Right lung (tissue), 2 donors: ENCODE measurements at regions not wholly inside any gene's neighbourhood (a gene's known extent, or its start where the extent isn't known, plus 50 kb on each side); places are given as distances from the start of the nearest gene placed in this dataset.
"Not testable (repeated sequence)": the region's sequence is repeated elsewhere in the genome, so short reads cannot be mapped to it uniquely, and the experiment has no call there.

Source experiments
- DNase-seq, 2 donors: peaks; one replicate each; pipeline ENCODE4 v3.0.0-alpha.2; 2013

DNA sequence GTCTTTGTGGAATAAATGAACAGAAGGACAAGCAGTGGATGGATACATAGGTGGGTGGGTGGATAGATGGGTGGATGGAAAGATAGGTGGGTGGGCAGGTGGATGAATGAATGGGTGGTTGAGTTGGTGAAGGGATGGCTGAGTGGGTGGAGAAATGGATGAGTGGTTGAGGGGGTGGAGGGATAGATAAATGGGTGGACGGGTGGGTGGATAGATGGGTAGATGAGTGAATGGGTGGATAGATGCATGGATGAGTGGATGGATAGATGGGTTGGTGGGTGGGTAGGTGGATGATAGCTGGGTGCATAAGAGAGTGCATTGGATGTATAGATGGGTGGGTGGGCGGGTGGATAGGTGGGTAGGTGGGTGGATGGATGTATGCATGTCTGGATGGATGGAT, 63.5 kb downstream of the UNC93B1 start:
- DNase-seq, result not testable (repeated sequence)

DNA sequence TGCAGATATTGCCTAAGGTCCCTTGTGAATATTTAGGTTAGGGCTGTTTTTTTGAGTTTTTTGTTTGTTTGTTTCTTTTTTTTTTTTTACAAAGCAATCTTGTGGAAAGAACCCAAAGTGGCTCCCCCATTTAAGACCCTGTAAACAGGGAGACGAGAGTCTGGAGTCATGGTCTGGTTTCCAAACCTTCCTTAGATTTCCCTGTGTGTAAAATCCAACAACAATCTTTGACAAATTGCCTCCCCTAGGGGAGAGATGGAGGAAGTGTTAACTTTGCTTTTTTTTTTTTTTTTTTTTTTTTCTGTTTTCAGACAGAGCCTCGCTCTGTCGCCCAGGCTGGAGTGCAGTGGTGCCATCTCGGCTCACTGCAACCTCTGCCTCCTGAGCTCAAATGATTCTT, 64.9 kb downstream of the UNC93B1 start:
- not testable (repeated sequence) for DNase-seq

DNA sequence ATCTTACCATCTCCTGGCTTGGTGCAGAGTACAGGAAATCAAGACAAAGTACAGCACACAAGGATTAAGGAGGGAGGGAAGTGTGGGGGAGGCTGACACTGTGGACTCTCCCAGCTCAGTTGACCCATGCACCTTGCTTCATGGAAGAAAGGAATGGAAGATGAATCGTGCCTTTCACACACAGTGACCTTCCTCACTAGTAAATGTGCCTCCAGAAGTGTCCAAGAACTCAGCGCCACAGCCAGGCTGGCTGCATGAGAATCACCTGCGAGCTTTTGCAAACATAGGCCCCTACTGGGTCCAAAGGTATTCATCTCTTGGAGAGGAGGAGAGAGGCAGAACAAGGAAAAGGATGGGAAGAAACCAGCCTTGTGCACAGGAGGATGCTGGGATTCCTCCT, 65.5 kb downstream of the UNC93B1 start:
- not testable (repeated sequence) for DNase-seq

DNA sequence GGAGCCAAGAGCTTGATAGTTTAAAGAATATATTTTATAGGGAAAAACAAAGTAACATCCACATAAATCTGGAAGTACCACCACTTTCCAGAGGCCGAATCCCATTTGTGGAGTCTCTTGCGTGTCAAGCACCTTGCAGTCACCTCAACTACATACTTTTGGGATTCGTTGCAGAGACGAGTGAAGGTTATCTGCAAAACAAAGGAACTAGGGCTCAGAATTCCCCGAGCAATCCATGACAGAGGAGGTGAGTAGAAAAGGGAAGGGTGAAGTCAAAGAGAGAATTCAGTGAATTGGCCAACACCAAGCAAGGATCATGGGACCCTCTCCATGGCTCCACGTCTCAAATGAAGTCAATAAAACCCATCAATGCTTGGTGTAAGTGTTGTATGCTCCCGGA, 80.3 kb downstream of the UNC93B1 start:
- DNase-seq, result not testable (repeated sequence)

DNA sequence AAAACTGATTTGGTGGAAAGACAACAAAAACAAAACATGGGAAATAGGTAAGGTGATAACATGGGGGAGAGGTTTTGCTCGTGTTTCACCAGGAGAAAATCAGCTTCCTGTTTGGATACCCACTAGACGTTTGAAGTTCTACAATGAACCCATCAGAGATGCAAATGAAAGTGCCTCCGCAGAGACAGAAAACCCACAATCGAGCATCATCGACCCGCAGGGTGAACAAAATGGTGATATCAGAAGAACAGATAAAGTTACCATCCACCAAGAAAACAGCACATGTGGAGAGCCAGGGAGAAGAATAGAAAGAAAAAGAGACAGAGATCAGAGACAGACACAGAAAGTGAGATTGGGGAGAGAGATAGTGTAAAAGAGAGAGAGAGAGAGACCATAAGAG, 83.4 kb downstream of the UNC93B1 start:
- not testable (repeated sequence) for DNase-seq

DNA sequence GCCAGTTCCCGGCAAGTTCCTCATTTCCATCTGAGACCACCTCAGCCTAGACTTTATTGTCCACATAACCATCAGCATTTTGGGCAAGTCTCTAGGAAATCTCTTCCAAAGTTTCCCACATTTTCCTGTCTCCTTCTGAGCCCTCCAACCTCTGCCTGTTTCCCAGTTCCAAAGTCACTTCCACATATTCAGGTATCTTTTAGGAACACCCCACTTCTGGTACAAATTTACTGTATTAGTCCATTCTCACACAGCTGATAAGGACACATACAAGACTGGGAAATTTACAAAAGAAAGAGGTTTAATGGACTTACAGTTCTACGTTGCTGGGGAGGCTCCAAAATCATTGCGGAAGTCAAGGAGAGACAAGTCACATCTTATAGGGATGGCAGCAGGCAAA, 91.7 kb downstream of the UNC93B1 start:
- DNase-seq, result not testable (repeated sequence)

DNA sequence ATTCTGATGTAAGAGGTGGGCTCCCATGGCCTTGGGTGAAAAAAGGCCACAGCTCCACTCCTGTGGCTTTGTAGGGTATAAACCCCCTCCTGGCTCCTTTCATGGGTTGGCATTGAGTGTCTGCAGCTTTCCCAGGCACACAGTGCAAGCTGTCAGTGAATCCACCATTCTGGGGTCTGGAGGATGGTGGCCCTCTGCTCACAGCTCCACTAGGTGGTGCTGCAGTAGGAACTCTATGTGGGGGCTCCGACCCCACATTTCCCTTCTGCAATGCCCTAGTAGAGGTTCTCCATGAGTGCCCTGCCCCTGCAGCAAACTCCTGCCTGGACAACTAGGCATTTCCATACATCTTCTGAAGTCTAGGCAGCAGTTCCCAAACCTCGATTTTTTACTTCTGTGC, 92.7 kb downstream of the UNC93B1 start:
- not testable (repeated sequence) for DNase-seq

DNA sequence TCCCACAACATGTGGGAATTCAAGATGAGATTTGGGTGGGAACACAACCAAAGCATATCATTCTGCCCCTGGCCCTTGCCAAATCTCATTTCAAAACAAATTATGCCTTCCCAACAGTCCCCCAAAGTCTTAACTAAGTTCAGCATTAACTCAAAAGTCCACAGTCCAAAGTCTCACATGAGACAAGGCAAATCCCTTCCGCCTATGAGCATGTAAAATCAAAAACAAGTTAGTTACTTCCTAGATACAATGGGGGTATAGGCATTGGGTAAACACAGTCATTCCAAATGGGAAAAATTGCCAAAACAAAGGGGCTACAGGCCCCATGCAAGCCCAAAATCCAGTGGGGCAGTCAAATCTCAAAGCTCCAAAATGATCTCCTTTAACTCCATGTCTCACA, 93.1 kb downstream of the UNC93B1 start:
- DNase-seq, result not testable (repeated sequence)

DNA sequence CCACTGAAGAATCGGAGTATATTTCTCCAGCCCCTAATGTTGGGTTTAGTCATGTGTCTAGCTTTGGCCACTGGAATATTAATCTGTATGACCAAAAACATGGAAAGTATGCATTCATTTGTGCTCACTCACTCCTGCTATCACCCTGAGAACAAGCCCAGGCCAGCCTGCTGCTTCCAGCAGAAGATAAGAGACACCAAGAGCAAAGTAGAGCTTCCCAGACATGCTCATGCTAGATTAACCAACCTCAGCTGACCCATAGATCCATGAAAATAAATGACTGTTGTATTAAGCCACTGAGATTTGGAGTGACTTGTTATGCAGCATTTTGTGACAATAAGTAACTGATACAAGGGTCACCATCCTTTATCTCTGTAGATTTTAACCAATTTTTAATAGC, 96.9 kb downstream of the UNC93B1 start:
- DNase-seq, result not testable (repeated sequence)

DNA sequence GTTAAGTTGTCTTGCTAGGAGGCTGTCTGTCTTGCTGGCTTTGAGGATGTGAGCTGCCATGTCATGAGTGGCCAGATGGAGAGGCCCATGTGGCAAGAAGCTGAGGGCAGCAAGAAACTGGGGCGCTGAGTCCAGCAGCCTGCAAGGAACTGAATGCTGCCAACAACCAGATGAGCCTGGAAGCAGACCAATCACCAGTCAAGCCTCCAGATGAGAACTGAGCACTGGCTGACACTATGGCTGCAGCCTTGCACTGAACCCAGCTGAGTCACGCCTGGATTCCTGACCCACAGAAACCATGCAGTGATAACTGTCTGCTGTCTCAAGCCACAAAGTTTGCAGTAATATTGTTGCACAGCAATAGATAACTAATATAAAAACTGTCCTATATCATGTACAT, 104.4 kb downstream of the UNC93B1 start:
- DNase-seq, result not testable (repeated sequence)

DNA sequence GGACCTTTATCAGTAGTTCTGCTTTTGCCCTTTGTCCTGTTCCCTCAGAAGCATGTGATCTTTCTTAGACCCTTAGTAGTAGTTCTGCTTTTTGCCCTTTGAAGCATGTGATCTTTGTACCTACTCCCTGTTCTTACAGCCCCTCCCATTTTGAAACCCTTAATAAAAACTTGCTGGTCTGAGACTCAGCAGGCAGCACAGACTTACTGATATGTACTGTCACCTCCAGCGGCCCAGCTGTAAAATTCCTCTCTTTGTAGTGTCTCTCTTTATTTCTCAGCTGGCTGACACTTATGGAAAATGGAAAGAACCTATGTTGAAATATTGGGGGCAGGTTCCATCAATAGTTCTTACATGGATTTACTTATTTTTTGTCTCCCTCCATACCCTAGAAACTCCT, 110.4 kb downstream of the UNC93B1 start:
- not testable (repeated sequence) for DNase-seq

DNA sequence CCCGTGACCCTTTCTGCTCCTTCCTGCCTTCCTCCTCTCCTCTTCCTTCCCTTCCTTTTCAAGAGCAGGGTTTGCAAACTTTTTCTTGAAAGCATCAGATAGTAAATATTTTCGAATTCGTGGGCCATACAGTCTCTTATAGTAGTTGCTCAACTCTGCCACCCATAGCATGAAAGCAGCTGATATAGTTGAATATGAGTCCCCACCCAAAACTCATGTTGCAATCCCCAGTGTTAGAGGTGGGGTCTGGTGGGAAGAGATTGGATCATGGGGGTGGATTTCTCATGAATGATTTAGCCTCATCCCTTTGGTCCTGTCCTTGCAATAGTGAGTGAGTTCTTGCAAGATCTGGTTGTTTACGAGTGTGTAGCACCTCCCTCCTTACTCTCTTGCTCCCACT, 114.3 kb downstream of the UNC93B1 start:
- not testable (repeated sequence) for DNase-seq

DNA sequence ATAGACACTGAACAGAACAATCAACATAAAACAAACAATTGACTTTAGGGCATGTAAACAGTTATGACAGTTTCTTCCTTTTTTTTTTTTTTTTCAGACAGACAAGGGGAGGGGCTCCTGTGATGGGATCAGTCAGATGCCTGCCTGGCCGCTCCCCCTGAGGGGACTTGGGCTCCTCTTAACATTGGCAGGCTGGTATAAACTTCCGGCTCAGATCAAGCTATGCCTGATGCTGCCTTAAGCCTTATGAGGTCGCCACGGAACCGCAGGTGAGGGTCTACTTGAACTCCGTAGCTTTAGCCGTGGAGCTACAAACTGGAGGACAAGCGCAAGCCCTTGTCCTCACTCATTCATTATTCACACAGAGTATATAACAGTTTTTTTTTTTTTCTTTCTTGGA, 115.8 kb downstream of the UNC93B1 start:
- DNase-seq, result not testable (repeated sequence)

DNA sequence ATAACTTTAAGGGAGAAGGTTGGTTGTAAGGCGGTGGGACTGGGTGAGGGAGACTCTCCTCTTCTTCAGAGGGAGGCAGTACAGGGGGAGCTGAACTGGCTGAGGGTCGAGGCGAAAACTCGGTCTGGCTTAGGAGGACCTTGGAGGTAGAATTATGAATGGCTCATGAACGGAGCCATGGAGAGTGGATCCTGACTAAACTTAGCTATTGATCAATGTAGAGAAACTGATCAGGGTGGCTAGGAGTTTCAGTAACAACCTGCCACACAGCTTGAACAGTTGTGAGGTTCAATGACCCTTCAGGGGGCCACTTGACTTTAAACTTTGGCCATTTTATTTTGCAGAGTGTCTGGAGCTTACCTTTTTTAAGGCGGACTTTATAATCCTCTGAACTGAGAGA, 117.2 kb downstream of the UNC93B1 start:
- not testable (repeated sequence) for DNase-seq

DNA sequence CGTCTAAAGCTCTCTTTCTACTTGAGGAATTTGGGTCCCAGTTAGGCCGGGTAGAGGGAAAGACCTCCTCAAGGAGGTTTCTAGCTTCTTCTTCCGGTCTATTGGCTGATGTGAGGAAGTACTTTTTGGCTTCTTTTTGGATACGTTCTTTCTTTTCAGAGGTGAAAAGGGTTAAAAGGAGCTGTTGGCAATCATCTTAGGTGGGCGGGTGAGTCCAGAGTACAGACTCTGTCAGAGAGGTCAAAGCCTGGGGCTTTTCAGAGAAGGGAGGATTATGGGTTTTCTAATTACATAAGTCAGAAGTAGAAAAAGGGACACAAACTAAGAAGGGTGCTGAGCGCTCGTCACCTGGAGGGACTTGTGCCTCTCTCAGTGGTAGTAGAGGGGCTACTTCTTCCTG, 117.7 kb downstream of the UNC93B1 start:
- DNase-seq, result not testable (repeated sequence)

DNA sequence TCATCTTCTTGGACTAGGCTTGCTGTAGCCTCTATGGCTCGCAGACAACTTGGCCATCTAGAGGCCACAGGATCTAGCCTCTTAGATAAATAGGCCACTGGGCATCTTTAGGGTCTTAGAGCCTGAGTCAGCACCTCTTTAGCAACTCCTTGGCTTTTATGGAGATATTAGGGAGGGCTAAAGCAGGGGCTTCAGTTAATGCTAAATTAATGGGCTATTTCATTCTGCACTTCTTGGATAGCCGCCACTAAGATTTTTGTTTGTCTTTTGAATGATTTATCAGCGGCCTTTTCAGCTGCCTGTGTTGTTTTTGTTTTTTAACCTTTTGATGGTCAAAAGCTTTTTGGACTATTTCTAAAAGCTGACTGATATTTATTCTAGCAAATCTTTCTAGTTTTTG, 118.3 kb downstream of the UNC93B1 start:
- DNase-seq, result peak; percentile 46 to 69

DNA sequence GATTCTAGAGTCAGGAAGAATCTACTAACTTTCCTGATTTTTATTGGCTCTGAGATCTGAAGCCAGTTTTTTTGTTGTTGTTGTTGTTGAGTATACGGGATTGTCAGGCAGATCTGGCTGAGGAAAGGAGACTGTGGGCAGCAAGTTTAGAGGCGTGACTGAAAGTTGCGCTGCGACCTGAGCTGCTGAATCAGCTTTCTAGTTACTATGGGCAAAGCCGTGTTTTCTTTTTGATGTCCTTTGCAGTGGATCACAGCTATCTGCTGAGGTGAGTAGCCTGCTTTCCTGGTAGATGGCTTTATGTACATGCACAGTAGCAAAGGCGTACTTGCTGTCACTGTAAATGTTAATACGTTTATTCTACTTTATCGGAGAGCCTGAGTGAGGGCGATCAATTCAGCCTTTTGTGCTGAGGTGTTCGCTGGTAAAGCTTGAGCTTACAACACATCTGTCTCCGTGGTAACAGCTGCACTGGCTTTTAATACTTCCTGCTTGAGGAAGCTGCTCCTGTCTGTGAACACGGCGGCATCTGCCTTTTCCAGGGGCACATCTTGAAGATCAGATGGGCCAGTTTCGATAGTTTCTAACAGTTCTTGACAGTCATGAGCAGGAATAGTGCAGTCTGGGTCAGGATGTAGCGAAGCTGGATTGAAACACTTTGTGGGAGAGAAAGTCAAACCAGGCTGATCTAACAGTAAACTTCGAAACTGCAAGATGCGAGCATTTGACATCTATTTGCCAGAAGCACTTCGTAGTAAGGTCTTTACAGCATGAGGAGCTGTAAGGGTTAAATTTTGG, 118.9 kb downstream of the UNC93B1 start:
- not testable (repeated sequence) for DNase-seq

DNA sequence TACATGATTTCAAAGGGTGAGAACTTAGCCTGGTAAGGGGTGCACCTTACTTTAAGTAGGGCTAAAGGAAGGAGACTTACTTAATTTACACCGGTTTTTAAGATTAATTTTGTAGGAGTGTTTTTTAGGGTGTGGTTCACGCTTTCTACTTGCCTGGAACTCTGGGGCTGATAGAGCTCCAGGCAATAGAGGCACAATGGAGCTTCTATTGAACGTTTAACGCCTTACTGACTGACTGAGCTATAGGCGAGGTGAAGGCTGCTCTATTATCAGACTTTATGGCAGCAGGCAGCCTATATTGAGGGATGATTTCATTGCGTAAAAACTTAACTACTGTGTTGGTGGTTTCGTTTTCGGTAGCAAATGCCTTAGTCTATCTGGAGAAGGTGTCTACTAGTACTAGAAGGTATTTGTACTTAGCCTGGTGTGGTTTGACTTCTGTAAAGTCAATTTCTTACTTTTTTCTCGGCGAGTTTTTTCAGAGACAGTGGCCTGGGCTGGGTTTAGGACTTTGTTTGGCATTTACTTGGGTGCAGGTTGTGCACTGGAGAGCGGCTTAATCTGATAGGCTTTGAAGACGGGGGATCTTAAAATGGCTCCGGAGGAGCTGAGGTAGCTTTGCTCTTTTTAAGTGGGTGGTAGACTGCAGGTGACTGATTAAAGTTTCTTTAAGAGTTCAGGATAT, 119.7 kb downstream of the UNC93B1 start:
- DNase-seq, result not testable (repeated sequence)

DNA sequence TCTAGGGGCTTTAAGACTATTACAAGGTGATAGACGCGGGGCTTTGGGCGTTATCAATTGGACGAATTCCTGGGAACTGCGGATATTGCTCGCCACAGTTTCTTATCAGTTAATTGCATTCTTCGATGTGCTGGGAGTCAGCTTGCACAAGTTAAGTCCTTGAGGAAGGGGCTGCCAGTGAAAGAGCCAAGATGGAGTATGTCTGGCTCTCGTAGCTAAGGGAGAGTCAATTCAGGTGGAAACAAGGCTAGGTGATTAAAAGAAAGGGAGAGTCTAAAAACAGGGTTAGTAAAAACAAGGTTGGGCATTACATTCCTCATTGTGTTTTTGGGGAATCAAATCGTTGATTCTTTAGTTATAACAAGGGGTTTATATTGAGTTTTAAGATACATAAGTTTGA, 121.6 kb downstream of the UNC93B1 start:
- not testable (repeated sequence) for DNase-seq

DNA sequence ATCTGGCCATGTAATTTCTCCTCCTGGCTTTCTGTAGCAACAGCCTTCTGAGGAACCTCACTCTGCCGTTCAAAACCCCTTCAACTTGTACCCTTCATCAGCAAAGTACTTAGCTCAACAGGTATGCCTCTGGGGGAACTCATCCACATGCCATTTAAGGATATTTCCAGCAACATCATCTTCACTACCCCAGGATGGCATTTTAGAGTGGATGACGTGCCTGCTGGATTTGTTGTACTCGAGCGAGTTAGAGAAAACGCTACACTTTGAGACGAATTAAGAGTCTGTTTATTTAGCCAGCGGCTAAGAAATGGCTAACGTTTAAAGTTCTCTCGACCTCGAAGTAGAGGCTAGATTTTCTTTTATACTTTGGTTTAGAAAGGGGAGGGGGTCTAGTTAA, 122.1 kb downstream of the UNC93B1 start:
- not testable (repeated sequence) for DNase-seq

DNA sequence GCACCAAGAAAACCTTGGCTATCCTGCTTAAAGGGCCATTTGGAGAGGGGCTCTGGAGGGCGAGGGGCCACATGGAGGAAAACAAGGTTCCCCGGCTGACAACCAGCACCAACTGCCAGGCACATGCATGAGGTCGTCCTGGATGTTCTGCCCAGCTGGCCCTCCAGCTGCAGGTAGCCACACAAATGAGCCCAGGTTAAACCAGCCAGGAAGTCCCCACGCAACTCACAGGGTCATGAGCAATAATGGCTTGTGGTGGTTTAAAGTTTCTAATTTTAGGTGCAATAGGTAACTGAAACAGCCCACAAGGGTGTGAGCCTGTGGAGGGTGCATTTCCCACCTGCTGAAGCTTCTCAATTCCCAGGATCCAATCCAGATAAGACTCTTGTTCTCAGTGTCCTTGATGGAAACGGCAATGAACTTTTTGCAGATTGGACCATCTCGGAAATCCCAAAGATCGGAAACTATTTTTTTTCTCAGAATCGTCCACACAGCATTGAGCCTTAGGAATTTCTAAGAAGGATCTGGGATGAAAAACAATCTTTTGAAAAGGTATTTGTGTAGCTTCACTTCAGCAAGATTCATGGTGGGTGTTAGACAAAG, 123.2 kb downstream of the UNC93B1 start:
- DNase-seq, result not testable (repeated sequence)

DNA sequence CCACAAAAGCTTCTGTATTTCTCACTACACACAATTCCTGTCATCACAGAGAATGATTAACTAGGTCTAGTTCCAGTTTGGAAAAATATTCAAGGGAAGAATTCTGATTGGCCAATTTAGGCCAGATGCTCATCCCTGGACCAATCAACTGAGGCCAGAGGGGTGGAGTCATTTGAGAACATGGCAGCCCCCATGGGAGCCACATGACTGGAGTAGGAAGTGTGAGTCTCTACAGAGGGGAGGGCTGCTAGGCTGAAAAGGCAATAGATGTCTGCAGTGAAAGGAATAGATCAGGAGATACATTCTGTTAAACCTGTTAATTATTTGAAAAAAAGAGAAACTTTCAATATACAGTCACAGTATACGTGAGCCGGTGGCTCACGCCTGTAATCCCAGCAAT, 125.2 kb downstream of the UNC93B1 start:
- not testable (repeated sequence) for DNase-seq

DNA sequence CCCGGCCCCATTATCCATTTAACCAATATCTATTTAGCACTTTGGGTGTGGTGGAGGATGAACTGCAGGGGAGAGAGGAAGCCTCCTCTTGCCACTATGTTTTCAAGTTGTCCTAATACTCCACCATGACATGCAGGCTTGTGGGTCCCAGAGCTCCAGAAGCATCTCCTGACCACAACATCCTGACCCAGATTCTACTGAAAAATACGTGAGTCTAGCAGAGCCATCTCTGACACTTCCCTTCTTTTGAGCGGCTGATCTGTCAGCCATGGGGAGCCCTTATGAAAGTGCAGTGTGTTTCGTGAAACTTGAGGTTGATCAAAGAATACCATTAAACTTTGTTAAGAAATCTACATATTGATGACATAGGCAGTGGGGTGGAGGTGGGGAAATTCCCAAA, 126.6 kb downstream of the UNC93B1 start:
- not testable (repeated sequence) for DNase-seq
